HG02642 (cell line): ENCODE measurements at regions not wholly inside any gene's neighbourhood (a gene's known extent, or its start where the extent isn't known, plus 50 kb on each side); places are given as distances from the start of the nearest gene placed in this dataset.
"Not testable (repeated sequence)": the region's sequence is repeated elsewhere in the genome, so short reads cannot be mapped to it uniquely, and the experiment has no call there.

Experiments used
- ATAC-seq: cut with Tn5 transposase; IDR thresholded peaks from one replicate; pipeline ENCODE4 v1.9.1; 2021; ENCODE audit warnings: mild to moderate bottlenecking; ENCODE audit not compliant: unreplicated experiment, poor library complexity

DNA sequence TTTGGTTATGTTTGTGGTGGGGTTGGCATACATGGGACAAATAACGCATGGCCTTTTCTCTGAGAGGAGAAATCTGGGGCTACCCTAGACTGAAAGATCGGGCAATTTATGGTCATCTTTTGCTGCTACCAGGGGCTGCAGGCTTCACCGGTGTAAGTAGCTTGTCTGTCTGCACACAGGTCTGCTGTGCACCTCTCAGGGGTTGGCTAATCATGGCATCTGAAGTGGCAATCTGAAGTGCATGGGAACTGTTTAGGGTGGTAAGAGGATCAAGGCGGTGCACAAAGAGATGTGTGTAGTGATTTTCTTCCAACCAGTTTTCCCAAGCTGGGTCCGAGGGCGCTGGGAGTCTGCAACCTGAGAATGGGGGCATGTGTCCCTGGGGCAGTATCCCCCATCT is 141.3 kb downstream of the EMP1 start:
- ATAC-seq, result no peak

DNA sequence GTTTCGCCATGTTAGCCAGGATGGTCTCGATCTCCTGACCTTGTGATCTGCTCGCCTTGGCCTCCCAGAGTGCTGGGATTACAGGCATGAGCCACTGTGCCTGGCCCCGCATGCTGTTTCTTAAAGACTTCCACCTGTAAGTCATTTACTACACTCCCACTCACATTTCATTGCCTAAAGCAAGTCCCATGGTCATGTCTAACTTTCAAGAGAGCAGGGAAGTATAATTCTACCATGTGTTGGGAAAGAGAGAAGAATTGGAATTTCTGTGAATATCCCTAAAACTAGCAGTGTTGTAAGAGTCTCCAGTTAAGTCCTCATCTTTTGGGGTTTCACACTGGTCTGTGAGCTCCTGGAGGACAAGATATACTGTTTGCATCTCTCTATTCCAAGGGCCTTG is 139.7 kb downstream of the EMP1 start:
- ATAC-seq, result no peak

DNA sequence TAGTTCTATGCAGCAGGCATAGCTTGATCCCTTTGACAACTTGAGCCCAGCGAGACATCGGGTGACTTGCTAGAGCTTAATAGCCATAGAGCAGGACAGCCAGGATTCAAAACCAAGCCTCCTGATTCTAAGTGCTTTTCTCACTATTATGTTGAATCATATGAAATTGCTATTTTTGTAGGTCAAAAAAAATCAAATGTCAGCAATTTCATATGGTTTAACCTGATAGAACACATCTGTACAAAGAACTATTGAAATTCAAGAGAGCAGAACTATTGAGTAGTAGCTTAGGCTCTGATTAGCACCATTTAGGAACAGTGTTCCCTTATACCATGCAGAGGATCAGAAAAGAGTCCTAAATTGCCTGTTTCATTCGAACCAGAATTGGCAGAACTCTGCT is 132.0 kb downstream of the EMP1 start:
- ATAC-seq, result no peak

DNA sequence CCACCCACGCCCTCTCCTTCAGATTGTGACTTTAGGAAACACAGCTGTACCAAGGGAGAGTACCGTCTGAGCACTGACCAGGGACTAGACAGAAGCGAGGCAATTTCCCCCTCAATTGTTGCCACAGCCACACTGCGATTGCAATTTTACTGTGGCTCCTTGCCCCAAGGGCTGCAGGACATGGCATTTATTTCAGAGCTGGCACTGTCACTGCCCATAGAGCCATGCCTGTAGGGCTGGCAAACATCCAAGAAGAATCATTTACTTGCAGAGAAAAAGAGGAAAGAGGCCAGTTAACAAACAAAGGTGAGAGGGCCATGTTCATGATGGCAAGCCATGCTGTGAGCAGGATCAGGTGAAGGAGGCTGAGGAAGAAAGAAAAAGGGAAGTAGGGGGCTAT is 129.6 kb downstream of the EMP1 start:
- ATAC-seq, result no peak

DNA sequence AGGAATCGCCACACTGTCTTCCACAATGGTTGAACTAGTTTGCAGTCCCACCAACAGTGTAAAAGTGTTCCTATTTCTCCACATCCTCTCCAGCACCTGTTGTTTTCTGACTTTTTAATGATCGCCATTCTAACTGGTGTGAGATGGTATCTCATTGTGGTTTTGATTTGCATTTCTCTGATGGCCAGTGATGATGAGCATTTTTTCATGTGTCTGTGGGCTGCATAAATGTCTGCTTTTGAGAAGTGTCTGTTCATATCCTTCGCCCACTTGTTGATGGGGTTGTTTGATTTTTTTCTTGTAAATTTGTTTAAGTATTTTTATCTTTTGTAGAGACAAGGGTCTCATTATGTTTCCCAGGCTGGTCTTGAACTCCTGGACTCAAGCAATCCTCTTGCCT is 128.5 kb downstream of the EMP1 start:
- ATAC-seq, result not testable (repeated sequence)

DNA sequence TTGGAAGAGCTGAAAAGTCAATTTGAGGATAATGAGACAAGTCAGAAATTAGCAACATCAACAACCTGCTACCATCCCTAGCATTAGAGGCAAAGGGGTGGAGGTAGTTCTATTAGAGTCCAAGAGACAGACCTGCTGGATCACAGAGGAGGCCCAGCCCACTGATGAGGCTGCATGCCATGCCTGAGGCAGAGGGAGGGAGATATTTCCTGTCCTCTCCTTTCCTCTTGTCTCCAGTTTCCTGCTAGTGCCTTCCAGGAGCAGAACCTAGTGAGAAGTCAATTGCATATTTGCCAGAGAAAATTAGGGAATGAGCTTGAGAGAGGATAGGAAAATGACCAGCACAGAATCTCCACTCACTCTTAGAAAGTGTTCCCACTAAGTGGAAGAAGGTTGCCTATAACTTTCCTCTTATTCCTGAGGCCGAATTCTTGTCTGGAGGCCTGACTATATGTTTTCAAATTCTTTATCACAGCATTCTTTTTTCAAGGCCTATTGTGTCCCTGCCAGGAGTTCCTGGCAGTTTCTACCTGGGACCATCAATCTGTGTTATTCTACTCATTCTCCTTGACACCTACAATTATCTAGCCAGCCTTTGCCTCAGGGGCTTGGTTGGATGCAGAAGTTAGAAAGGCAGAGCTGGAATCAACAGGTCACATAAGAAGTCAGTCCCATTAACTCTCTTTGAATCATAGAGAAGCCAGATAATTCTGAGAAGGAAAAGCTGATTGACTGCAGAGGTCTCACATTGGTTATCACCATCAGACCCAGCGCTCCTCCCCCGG is 121.9 kb downstream of the EMP1 start:
- no peak for ATAC-seq

DNA sequence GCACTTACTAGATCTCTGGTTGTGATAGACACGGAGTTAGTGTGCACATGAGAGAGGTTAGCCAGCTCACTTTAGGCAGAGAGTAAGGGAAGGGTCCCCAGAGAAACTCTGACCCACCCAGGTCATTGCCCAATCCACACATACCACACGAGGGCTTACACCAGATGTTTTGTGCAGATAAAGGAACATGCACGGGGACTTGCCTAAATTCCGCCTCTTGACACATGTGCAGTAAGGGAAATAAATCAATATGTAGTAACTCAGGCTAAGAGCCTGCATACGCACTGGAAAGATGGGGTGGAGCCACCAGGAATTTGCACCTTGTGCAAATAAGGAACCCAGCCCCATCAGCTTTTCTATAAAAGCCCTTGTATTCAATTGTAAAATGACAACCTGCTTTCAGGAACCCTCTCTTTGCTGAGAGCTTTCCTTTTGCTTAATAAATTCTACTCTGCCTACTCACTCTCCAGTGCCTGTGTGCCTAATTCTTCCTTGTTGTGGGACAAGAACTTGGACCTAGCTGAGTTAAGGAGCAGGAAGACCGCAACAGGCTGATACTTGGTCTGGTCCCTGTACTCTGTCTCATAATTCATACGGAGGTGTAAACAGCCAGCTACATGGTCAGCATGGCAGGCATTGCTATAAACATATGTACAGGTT is 120.2 kb downstream of the EMP1 start:
- ATAC-seq, result no peak

DNA sequence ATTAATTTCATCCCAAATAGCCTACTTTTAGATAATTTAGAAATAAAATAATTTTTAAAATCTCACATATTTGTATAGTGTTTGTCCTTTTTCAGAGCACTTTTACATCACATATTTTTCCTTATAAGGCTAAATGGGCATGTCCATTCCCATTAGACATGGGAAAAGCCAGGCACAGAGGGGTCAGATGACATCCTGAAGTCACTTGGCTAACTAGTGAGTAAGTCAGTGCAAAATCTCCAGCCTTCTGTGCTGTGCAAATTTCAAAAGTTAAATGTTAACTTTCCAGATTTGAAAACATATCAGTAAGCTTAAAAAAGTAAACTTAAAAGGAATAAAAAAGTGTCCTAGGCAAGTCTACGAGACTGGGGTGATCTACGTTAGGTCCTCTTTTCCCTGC is 117.4 kb downstream of the EMP1 start:
- ATAC-seq, result no peak

DNA sequence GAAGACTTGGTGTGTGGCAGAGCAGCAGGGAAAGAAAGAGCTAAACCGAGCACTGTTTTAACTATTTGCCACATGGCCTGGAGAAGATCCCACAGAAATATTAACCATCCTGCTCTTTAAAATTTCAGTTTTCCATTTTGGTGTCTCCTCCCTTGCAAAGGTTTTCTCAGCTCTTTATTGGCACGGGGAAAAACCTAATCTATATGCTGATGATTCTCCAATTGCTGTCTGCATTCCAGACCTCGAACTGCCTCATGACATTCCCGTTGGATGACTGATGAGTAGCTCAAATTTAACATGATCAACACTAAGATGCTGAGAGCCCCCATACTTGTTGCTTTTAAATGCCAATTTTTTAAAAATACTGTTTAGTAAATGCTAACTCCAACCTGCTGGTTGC is 115.0 kb downstream of the EMP1 start:
- ATAC-seq, result no peak

DNA sequence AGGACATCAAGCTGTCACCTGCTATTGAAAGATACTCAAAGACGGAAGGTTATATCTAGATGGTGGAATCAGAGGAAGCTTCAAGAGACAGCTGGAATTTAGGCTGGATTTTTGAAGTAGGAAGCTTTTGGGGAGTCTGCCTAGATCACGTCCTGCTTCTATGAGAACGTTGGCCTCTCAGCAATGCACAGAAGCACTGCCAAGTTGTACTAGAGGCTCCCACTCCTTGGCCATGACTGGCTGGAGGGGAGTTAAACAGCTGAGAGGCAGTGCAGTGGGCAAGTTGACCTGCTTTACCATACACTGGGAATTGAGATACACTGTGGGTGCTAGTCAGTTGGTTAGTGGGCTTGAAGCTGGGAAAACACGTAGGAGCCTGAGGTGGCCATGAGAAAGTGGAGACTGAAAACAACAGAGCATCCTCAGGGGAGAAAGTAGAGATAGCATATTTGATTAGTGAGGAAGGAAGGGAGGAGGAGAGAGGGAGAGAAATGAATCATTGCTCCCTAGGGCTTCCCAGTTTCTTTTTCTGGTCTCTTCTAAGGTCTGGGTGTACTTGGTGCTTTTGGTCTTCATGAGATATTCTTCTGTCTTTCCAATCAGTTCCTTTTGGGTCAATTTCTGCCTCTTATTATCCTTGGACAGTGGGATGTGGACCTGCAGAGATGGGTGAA is 110.8 kb downstream of the EMP1 start:
- ATAC-seq, result no peak

DNA sequence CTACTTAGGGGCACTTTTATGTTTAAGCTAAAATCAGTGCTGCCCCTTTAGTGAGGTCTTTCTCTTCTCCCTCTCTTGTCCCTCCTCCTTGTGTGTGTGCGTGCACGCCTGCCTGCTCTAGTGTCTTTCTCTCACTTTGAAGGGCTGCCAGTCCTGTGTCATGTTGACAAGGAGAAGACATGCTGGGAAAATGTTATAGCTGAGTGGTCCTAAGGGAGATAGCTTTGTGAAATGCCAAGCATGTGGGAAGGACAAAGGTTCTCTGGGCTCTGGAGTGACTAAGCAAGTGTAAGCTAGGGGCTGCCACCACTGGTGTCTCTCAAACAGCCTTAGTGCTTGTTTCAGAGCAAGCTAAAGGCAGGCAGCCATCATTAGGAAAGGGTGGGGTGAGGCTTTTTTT is 108.4 kb downstream of the EMP1 start:
- no peak for ATAC-seq

DNA sequence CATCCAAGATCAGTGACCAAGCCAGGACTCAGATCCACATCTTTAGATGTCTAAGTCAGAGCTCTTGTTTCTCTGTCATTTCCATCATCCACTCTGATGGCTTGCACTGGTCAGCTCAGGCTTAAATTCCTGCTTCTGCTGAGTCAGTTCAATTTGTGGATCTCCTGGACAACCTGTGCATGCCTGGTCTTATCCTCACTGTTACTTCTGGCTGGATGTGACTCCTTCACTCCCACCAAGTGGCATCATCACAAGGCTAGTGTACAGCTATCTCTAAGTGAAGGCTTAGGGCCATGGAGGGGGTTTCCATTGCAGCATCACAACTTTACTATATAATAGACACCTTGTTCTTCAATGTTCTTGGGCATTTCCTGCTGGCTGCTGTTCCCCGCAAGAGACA is 102.9 kb downstream of the EMP1 start:
- ATAC-seq, result no peak

DNA sequence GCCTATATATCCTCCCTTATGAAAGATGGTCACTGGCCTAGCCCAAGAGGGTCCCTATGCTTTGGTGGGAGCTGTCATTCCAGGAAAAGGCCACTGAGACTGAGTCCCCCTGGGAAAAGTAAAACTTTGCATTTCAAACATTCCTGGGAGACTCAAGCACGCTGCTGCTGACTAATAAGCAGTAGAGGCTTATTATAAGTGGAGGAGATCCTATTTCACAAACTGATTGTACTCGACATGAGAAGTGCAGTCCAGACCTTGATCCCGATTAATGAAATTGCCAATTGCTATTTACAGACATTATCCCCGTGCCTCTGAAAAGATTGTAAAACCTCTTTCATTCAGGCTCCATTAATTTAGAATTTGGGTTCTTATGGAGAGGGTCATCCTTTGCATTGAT is 96.6 kb downstream of the EMP1 start:
- ATAC-seq, result no peak

DNA sequence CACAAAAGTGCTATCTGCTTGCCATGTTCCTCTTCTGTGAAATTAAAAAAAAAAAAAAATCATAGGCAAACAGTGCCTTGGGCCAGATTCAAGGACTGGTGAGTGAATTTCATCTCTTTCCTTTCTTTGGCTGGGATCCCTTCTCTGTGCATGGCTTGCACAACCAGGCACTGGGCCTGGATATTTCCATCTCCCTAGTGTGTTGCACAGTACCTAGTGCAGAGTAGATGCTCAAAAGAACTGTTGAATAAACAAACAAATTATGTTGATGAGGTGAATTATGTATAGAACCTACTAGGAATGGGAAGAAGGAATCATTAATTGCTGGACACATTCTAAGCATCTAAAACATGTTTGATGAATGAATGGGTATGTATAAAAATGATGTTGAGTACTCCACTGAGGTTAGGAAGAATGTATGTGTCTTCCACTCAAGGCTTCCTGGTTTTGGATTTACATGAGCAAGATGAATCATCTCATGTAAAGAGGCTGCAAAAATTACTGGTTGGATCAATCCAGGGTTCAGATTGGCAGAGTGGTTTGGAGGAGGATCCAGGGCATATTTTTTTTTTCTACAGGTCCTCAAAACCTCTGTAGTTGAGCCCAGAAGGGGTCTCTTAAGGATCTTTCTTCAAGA is 93.2 kb downstream of the EMP1 start:
- ATAC-seq, result no peak

DNA sequence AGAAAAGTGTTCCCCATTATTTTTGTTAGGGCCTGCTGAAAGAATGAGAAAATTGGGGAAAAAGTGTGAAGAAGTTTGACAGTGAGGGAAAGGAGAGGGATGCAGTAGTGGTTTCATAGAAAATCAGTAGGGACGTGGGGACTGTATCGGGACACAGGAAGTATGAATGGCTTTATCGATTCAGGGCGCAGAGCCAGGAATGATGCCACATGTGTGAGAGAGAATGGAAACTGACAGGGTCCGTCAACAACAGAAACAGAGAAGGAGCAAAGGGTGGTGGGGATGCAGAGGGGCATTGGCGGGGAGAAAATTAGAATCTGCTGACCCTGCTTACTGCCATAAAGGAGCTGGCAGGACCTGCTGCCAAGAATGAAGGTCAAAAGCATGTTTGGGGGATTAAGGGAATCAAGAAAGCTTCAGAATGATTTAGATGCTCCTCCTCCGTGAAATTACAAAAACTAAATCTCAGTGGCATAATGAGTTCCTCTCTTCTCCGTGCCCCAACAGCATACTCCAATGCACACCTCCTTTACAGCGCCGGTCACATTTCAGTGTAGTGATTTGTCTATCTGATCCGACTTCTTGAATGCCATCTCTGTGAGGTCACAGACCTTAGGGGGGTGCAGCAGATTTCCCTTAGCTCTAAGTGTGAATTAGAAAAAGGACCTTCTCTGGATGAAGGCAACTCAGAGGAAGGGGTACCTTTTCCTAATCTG is 92.6 kb downstream of the EMP1 start:
- ATAC-seq, result no peak

DNA sequence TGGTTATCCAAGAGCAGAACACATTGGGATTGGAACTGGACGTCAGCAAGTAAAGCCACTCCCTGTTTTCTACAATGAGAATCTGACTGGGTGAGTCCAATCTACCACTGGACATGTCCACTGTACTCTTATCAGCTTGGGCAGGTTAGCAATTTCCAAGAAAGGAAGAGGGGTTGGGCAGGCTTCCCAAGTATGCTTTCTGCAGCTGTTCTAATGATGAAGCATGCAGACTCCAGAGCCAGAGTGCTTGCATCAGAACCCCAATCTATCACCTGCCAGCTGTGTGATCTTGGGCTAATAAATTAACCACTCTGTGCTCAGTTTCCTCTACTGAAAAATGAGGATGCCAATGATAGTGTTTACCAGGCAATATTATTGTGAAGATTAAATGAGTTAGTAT is 92.0 kb downstream of the EMP1 start:
- no peak for ATAC-seq

DNA sequence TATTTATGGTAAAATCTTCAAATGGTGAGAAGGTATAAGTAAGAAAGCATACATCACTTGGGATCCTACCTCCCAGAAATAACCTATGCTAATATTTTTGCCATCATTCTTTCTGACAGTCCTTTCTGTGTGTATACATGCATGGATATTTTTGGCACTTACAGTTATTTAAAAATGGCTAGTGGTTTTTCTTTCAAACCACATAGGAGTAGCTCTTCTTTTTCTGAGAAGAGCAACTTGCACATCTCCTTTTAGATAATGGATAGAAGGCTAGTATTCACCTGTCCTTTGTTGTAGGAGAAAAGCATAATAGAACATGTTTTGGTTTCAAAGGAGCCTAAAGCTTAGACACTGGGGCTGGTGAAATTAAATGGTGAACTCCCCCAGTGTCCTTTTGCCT is 87.3 kb downstream of the EMP1 start:
- ATAC-seq, result no peak

DNA sequence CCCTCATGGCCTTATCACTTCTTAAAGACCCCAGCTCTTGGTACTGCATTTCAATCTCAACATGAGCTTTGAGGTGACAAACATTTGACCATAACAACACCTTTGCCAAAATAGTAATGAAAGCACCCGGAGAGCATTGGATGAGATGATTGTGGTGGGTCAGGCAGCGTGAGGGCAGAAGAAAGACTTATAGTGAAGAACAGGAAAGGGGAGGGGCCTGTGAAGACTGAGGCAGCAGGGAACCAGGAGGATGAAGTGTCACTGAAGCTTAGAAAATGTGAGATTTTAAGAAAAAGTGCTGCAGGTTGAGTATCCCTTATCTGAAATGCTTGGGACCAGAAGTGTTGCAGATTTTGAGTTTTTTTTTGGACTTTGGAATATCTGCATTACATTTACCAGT is 86.3 kb downstream of the EMP1 start:
- no peak for ATAC-seq

DNA sequence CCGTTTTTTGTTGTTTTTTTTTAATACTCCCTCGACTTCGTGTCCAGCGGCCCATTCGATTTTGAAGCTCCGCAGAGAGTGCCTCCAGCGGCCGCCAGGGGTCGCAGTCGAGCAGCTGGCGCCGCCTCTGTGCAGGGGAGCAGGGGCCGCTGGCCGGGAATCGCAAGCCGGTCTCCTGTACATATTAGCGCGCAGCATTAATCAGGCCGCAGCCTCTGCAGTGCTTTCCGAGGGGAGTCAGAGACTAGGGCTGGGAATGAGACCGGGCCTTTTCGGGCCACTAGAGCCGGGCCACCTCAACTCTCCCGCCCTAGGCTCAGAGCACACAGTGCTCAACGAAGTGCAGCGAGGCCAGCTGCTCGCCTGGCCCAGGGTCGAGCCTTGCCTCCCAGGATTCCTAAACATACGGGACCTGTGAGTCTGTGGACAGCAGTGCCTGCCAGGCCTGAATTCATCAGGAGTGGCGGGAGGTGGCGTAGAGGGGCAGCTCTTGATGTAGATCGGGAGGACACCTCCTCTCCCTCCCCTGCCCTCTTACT is 81.8 kb downstream of the EMP1 start:
- ATAC-seq, result peak; percentile 81

DNA sequence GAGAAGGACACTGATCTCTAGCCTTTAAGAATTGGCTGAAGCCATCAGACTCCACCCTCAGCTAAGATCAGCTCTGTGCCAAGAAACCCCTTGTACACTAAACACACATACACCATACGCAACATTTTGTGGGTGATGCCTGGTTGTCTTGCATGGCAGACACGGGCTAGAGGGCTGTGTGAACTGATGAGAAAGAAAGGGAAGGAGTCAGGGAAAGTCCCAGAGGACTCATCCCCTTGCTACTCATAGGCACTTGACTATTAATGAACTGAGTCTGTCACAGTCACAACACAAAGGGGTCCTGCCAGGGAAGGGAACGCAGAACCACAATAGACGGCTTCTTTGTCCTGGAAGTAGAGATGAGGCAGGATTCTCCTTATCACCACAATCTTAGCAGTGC is 80.8 kb downstream of the EMP1 start:
- ATAC-seq, result no peak
